HG03280 (cell line): ENCODE measurements at regions not wholly inside any gene's neighbourhood (a gene's known extent, or its start where the extent isn't known, plus 50 kb on each side); places are given as distances from the start of the nearest gene placed in this dataset.
A peak's percentile ranks its signal among the peaks of the same experiment; 100 is the strongest.
"Not testable (repeated sequence)": the region's sequence is repeated elsewhere in the genome, so short reads cannot be mapped to it uniquely, and the experiment has no call there.

ENCODE experiments used
- ATAC-seq: cut with Tn5 transposase; IDR thresholded peaks from one replicate; pipeline ENCODE4 v1.9.1; 2021; ENCODE audit warnings: mild to moderate bottlenecking, moderate library complexity; ENCODE audit not compliant: unreplicated experiment

- ATAC-seq: no peak
Measured at GRCh38 chr17:6893382-6894205, 62.1 kb upstream of the TEKT1 start.

GRCh38 chr17:6894206-6894528, 62.6 kb upstream of the TEKT1 start:
- no peak for ATAC-seq

GRCh38 chr17:6901086-6901485, 69.6 kb upstream of the TEKT1 start:
- no peak for ATAC-seq

GRCh38 chr17:6903326-6903900, 71.9 kb upstream of the TEKT1 start:
- no peak for ATAC-seq

GRCh38 chr17:6908807-6909206, 77.3 kb upstream of the TEKT1 start:
- ATAC-seq: no peak

GRCh38 chr17:6910987-6911603, 79.6 kb upstream of the TEKT1 start:
- ATAC-seq: no peak

- ATAC-seq: no peak
Measured at GRCh38 chr17:6912110-6913051, 80.9 kb upstream of the TEKT1 start.

GRCh38 chr17:6913608-6914443, 82.0 kb upstream of the ALOX12 start:
- no peak for ATAC-seq

- ATAC-seq: no peak
Measured at GRCh38 chr17:6914711-6915110, 81.1 kb upstream of the ALOX12 start.

GRCh38 chr17:6915620-6916019, 80.2 kb upstream of the ALOX12 start:
- ATAC-seq: no peak

- no peak for ATAC-seq
Measured at GRCh38 chr17:6919158-6919557, 76.7 kb upstream of the ALOX12 start.

- ATAC-seq: no peak
Measured at GRCh38 chr17:6923385-6923784, 72.5 kb upstream of the ALOX12 start.

- ATAC-seq: no peak
Measured at GRCh38 chr17:6924208-6924607, 71.6 kb upstream of the ALOX12 start.

GRCh38 chr17:6926667-6927066, 69.2 kb upstream of the ALOX12 start:
- no peak for ATAC-seq

- ATAC-seq: no peak
Measured at GRCh38 chr17:6927290-6928126, 68.3 kb upstream of the ALOX12 start.

GRCh38 chr17:6928193-6928592, 67.7 kb upstream of the ALOX12 start:
- ATAC-seq: no peak

- no peak for ATAC-seq
Measured at GRCh38 chr17:6930749-6931148, 65.1 kb upstream of the ALOX12 start.

- not testable (repeated sequence) for ATAC-seq
Measured at GRCh38 chr17:6934544-6934943, 61.3 kb upstream of the ALOX12 start.

GRCh38 chr17:6936370-6937028, 59.4 kb upstream of the ALOX12 start:
- peak; percentile 54 for ATAC-seq
